H1 (cell line): ENCODE measurements at regions not wholly inside any gene's neighbourhood (a gene's known extent, or its start where the extent isn't known, plus 50 kb on each side); places are given as distances from the start of the nearest gene placed in this dataset.

Experiments used
- GABPA ChIP-seq: IDR thresholded peaks from 2 replicates; pipeline ENCODE4 v1.6.1; 2011; ENCODE audit warnings: mild to moderate bottlenecking, low read length, moderate library complexity, borderline replicate concordance; ENCODE audit not compliant: insufficient read depth
- KDM5A ChIP-seq: fragments of 200-600 bp; IDR thresholded peaks from 2 replicates; pipeline ENCODE4 v1.7.1; 2012; ENCODE audit warnings: mild to moderate bottlenecking, low read length, inconsistent platforms, mixed read lengths
- SIX5 ChIP-seq: IDR thresholded peaks from 2 replicates; pipeline ENCODE4 v1.6.1; 2011; ENCODE audit warnings: mild to moderate bottlenecking, low read depth, low read length
- TF ChIP-seq, protein P1 (sequence below): fragments of 300-600 bp; sonication (generic); IDR thresholded peaks from 2 replicates; pipeline ENCODE4 v1.7.1; 2012; ENCODE audit warnings: low read length, moderate library complexity, mild to moderate bottlenecking, inconsistent platforms; ENCODE audit not compliant: insufficient replicate concordance
- TF ChIP-seq, protein P2 (sequence below): IDR thresholded peaks from 2 replicates; pipeline ENCODE4 v1.6.1; 2012; ENCODE audit warnings: inconsistent platforms

DNA sequence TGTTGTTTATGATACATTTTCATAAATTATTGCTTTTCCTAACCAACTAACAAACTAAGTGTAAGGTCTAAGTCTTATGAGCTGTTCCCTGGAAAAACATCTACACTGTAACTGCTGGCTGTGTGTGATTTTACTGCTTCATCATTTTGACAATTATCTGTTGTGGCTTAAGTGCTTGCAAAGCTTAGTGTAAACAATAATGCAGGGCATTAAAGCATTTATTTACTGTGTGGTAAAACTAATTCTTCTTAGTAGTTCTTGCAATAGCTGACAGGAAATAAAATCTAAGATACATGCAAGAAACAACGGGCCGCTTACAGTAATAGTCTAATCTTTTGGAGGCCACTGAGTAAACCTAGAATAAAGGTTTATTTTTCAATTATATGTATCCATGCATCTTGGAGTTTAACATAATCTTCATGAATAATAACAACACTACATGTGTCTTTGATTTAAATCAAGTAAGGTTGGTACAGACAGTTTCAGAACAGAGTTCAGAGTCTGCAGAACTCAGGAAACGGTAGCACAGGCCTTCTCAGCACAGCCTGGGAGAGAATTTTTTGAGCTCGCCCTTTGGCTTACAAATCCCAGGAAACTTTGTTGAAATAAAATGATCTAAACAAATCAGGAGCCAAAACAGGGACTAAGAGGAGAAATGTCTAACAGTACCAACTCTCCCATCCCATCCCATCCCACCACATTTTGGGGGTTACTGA, 473.1 kb downstream of the NR2F1-AS1 start (continued):
- TF ChIP-seq, protein P1, sequence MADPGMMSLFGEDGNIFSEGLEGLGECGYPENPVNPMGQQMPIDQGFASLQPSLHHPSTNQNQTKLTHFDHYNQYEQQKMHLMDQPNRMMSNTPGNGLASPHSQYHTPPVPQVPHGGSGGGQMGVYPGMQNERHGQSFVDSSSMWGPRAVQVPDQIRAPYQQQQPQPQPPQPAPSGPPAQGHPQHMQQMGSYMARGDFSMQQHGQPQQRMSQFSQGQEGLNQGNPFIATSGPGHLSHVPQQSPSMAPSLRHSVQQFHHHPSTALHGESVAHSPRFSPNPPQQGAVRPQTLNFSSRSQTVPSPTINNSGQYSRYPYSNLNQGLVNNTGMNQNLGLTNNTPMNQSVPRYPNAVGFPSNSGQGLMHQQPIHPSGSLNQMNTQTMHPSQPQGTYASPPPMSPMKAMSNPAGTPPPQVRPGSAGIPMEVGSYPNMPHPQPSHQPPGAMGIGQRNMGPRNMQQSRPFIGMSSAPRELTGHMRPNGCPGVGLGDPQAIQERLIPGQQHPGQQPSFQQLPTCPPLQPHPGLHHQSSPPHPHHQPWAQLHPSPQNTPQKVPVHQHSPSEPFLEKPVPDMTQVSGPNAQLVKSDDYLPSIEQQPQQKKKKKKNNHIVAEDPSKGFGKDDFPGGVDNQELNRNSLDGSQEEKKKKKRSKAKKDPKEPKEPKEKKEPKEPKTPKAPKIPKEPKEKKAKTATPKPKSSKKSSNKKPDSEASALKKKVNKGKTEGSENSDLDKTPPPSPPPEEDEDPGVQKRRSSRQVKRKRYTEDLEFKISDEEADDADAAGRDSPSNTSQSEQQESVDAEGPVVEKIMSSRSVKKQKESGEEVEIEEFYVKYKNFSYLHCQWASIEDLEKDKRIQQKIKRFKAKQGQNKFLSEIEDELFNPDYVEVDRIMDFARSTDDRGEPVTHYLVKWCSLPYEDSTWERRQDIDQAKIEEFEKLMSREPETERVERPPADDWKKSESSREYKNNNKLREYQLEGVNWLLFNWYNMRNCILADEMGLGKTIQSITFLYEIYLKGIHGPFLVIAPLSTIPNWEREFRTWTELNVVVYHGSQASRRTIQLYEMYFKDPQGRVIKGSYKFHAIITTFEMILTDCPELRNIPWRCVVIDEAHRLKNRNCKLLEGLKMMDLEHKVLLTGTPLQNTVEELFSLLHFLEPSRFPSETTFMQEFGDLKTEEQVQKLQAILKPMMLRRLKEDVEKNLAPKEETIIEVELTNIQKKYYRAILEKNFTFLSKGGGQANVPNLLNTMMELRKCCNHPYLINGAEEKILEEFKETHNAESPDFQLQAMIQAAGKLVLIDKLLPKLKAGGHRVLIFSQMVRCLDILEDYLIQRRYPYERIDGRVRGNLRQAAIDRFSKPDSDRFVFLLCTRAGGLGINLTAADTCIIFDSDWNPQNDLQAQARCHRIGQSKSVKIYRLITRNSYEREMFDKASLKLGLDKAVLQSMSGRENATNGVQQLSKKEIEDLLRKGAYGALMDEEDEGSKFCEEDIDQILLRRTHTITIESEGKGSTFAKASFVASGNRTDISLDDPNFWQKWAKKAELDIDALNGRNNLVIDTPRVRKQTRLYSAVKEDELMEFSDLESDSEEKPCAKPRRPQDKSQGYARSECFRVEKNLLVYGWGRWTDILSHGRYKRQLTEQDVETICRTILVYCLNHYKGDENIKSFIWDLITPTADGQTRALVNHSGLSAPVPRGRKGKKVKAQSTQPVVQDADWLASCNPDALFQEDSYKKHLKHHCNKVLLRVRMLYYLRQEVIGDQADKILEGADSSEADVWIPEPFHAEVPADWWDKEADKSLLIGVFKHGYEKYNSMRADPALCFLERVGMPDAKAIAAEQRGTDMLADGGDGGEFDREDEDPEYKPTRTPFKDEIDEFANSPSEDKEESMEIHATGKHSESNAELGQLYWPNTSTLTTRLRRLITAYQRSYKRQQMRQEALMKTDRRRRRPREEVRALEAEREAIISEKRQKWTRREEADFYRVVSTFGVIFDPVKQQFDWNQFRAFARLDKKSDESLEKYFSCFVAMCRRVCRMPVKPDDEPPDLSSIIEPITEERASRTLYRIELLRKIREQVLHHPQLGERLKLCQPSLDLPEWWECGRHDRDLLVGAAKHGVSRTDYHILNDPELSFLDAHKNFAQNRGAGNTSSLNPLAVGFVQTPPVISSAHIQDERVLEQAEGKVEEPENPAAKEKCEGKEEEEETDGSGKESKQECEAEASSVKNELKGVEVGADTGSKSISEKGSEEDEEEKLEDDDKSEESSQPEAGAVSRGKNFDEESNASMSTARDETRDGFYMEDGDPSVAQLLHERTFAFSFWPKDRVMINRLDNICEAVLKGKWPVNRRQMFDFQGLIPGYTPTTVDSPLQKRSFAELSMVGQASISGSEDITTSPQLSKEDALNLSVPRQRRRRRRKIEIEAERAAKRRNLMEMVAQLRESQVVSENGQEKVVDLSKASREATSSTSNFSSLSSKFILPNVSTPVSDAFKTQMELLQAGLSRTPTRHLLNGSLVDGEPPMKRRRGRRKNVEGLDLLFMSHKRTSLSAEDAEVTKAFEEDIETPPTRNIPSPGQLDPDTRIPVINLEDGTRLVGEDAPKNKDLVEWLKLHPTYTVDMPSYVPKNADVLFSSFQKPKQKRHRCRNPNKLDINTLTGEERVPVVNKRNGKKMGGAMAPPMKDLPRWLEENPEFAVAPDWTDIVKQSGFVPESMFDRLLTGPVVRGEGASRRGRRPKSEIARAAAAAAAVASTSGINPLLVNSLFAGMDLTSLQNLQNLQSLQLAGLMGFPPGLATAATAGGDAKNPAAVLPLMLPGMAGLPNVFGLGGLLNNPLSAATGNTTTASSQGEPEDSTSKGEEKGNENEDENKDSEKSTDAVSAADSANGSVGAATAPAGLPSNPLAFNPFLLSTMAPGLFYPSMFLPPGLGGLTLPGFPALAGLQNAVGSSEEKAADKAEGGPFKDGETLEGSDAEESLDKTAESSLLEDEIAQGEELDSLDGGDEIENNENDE = no peak
- TF ChIP-seq, protein P2, sequence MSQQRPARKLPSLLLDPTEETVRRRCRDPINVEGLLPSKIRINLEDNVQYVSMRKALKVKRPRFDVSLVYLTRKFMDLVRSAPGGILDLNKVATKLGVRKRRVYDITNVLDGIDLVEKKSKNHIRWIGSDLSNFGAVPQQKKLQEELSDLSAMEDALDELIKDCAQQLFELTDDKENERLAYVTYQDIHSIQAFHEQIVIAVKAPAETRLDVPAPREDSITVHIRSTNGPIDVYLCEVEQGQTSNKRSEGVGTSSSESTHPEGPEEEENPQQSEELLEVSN = no peak
- no peak for TF ChIP-seq GABPA
- no peak for TF ChIP-seq KDM5A
- TF ChIP-seq SIX5 = no peak
